ENCODE measurements at regions not wholly inside any gene's neighbourhood (a gene's known extent, or its start where the extent isn't known, plus 50 kb on each side); places are given as distances from the start of the nearest gene placed in this dataset.

GRCh38 chr6:14670806-14671205, 553.2 kb downstream of the CD83 start:
- DNase-seq (ENCODE audit: low spot score): no peak

GRCh38 chr6:14671261-14671681, 553.7 kb downstream of the CD83 start:
- DNase-seq (ENCODE audit: low spot score): no peak

GRCh38 chr6:14671937-14672336, 554.4 kb downstream of the CD83 start:
- no peak for DNase-seq (ENCODE audit: low spot score)

- DNase-seq (ENCODE audit: low spot score): no peak
Observed at GRCh38 chr6:14673201-14673600, 555.6 kb downstream of the CD83 start.

- DNase-seq (ENCODE audit: low spot score): no peak
Observed at GRCh38 chr6:14674458-14674857, 556.9 kb downstream of the CD83 start.

- DNase-seq (ENCODE audit: low spot score): no peak
Observed at GRCh38 chr6:14674867-14675648, 557.5 kb downstream of the CD83 start.

- DNase-seq (ENCODE audit: low spot score): no peak
Observed at GRCh38 chr6:14676064-14676463, 558.5 kb downstream of the CD83 start.

GRCh38 chr6:14676977-14677781, 559.6 kb downstream of the CD83 start:
- DNase-seq (ENCODE audit: low spot score): no peak

GRCh38 chr6:14681699-14682487, 564.0 kb upstream of the JARID2 start:
- no peak for DNase-seq (ENCODE audit: low spot score)

- no peak for DNase-seq (ENCODE audit: low spot score)
Observed at GRCh38 chr6:14682812-14683211, 563.1 kb upstream of the JARID2 start.

GRCh38 chr6:14689639-14690038, 556.2 kb upstream of the JARID2 start:
- no peak for DNase-seq (ENCODE audit: low spot score)

GRCh38 chr6:14690120-14691056, 555.5 kb upstream of the JARID2 start:
- DNase-seq (ENCODE audit: low spot score): no peak

GRCh38 chr6:14692208-14692607, 553.7 kb upstream of the JARID2 start:
- no peak for DNase-seq (ENCODE audit: low spot score)

GRCh38 chr6:14693301-14694192, 552.3 kb upstream of the JARID2 start:
- no peak for DNase-seq (ENCODE audit: low spot score)

- no peak for DNase-seq (ENCODE audit: low spot score)
Observed at GRCh38 chr6:14694308-14694707, 551.6 kb upstream of the JARID2 start.

- no peak for DNase-seq (ENCODE audit: low spot score)
Observed at GRCh38 chr6:14695579-14695978, 550.3 kb upstream of the JARID2 start.

GRCh38 chr6:14696367-14696766, 549.5 kb upstream of the JARID2 start:
- no peak for DNase-seq (ENCODE audit: low spot score)

GRCh38 chr6:14697427-14697826, 548.4 kb upstream of the JARID2 start:
- DNase-seq (ENCODE audit: low spot score): no peak

- no peak for DNase-seq (ENCODE audit: low spot score)
Observed at GRCh38 chr6:14699803-14700601, 545.9 kb upstream of the JARID2 start.
